ENCODE measurements at regions not wholly inside any gene's neighbourhood (a gene's known extent, or its start where the extent isn't known, plus 50 kb on each side); places are given as distances from the start of the nearest gene placed in this dataset.

DNA sequence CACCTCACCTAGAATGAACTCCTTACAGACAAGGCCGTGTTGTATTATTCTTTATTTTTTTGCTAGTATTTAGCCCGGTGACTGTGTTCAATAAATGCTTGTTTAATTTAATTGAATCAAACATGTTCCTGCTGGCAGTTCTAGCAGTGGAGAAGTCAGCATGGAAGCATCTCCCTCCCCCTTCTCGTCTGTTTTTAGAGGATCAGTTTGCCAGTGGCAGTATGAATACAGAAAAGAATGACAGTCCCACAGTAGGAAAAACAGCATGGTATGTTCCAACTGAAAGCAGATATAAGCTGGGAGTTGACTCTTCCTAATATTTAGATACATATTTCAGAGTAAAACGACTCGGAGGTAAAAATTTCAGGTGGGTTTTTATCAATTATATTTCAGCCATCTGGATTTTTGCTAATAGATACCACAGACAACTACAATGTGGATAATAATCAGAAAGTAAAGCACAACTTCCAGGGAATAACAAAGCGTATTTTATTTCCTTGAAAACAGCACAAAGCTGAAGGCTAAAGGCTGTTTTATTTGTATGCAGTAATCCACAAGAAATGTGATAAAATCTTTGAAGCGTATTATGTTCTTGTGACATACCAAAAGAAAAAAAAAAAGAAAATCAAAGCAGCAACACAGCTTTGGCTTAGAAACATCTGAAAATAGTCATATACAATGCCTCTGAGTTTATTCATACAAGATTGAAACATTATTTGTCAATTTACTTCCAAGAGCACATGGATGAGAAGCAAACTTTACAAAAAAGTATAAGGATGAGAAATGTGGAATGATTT lies 244.5 kb upstream of the KCNMB2 start:
- DNase-seq (ENCODE audit: low spot score in 2 of 2): no peak
- Histone ChIP-seq H3K27ac (peak overlapping the region in 1 of 2 donors; percentile 1), H3K4me3 (no peak overlapping the region), H3K9me3 (no peaks in the 10 kb centered on the region), H3K36me3 (no peaks in the 10 kb centered on the region), H3K4me1 (no peaks in the 10 kb centered on the region), H3K27me3 (no peaks in the 10 kb centered on the region)
- TF ChIP-seq POLR2AphosphoS5 (IDR thresholded peaks at IDR 0.05) (no peak), CTCF (IDR thresholded peaks at IDR 0.05) (no peak), POLR2A (IDR thresholded peaks at IDR 0.05) (no peak)
- intact Hi-C loops (cut with DNase I; ENCODE audit: low total_unique reads): no loop called here

DNA sequence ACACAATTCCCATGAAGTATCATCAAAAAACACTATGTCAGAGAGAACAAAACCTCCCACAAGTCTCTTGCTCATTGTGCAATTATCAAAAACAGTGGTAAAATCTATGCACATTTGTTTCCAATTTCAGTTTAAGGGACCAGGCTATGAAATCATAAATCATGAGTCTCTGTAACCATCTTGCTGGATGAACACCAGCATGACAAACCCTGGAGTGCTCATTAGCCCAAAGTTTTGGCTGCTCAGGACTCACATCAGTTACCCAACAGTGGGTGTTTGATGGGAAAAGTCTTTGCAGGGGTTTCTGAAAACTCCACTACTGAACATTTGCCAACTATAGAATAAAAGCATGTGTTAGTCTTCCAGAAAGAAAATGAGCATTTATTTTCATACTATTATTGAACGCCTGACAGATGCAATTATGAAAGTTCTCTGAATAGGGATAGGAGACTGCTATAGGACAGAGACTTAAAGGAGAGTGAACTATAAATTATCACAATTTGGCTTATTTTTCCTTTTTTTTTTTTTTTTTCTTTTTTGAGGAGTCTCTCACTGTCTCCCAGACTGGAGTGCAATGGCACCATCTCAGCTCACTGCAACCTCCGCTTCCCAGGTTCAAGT lies 240.8 kb upstream of the KCNMB2 start:
- no peaks in the 10 kb centered on the region for H3K9me3 ChIP-seq
- H3K4me1 ChIP-seq: no peaks in the 10 kb centered on the region
- no peak overlapping the region for H3K4me3 ChIP-seq
- TF ChIP-seq POLR2A (IDR thresholded peaks at IDR 0.05): no peak
- no peak for TF ChIP-seq CTCF (IDR thresholded peaks at IDR 0.05)
- TF ChIP-seq POLR2AphosphoS5 (IDR thresholded peaks at IDR 0.05): no peak
- H3K27ac ChIP-seq: no peak overlapping the region
- H3K27me3 ChIP-seq: no peaks in the 10 kb centered on the region
- H3K36me3 ChIP-seq: no peaks in the 10 kb centered on the region
- DNase-seq (ENCODE audit: low spot score in 2 of 2): no peak
- intact Hi-C loops (cut with DNase I; ENCODE audit: low total_unique reads): no loop called here

DNA sequence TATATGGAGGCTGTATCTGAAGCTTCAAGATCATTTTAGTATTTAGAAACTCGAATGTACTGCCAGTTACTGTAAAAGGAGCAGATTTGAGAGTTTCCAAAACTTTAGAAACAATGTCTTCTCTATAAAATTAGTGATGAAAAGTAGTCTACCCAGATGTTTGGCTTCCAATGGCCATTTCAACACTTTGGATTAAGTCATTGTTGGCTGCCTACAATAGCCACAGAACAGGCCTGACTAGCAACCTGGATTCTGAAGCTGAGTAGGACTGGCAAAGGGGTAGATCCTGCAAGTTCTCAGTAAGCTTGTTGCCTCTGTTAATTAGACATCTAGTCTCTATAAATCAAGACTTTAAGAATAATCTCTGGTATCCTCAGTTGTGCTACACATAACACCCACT lies 239.0 kb upstream of the KCNMB2 start:
- no peak overlapping the region for H3K4me3 ChIP-seq
- no peaks in the 10 kb centered on the region for H3K27me3 ChIP-seq
- H3K9me3 ChIP-seq: no peaks in the 10 kb centered on the region
- DNase-seq (ENCODE audit: low spot score in 2 of 2): no peak
- TF ChIP-seq POLR2AphosphoS5 (IDR thresholded peaks at IDR 0.05): no peak
- no peak for TF ChIP-seq CTCF (IDR thresholded peaks at IDR 0.05)
- no peak for TF ChIP-seq POLR2A (IDR thresholded peaks at IDR 0.05)
- intact Hi-C loops (cut with DNase I; ENCODE audit: low total_unique reads): no loop called here
- H3K4me1 ChIP-seq: no peaks in the 10 kb centered on the region
- H3K27ac ChIP-seq: no peak overlapping the region
- H3K36me3 ChIP-seq: no peaks in the 10 kb centered on the region

DNA sequence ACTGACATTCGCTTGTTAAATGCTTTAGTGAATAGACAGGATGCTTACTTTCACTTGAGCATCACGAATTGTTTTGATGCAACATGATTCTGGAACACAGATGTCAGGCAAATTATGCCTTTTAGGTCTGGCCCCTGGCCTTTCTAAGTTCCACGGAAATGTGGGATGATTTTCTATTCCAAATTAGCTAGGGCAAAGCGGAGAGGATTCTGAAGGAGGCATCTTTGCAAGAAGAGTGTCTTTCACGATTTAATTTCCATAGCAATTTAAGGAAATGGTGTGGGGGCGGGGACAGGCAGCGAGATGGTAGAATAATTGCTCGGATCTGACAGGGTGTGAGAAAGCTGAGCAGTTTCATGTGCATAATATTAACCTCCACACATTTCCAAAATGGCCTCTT lies 238.5 kb upstream of the KCNMB2 start:
- no peaks in the 10 kb centered on the region for H3K36me3 ChIP-seq
- no peak overlapping the region for H3K4me3 ChIP-seq
- intact Hi-C loops (cut with DNase I; ENCODE audit: low total_unique reads): no loop called here
- no peaks in the 10 kb centered on the region for H3K4me1 ChIP-seq
- H3K27ac ChIP-seq: no peak overlapping the region
- H3K9me3 ChIP-seq: no peaks in the 10 kb centered on the region
- no peak for TF ChIP-seq POLR2A (IDR thresholded peaks at IDR 0.05)
- TF ChIP-seq CTCF (IDR thresholded peaks at IDR 0.05): no peak
- TF ChIP-seq POLR2AphosphoS5 (IDR thresholded peaks at IDR 0.05): no peak
- no peak for DNase-seq (ENCODE audit: low spot score in 2 of 2)
- no peaks in the 10 kb centered on the region for H3K27me3 ChIP-seq

DNA sequence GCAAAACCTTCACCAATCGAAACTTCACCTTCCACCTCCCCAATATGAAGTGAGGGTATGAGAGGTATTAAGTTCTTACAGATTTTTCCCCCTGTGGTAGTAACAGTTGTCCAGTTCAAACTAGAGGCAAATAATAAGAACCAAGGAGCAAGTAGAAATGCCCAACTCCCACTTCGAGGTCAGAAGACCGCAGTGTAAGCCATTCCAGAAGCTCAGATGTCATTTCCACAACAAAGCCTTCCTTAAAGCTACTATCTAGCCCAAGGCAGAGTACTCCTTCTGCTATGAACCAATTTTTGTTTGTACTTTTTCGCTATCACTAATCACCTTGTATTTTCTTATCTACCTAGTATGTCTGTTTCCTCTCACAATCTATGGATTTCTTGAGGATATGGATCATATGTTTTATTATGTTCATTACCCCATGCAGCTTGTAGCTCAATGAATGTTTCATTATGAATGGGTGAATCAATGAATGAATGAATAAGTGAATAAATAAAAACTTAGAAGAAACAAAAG lies 235.7 kb upstream of the KCNMB2 start:
- no peak overlapping the region for H3K27ac ChIP-seq
- H3K4me3 ChIP-seq: no peak overlapping the region
- intact Hi-C loops (cut with DNase I; ENCODE audit: low total_unique reads): no loop called here
- no peaks in the 10 kb centered on the region for H3K9me3 ChIP-seq
- no peaks in the 10 kb centered on the region for H3K36me3 ChIP-seq
- no peak for DNase-seq (ENCODE audit: low spot score in 2 of 2)
- H3K27me3 ChIP-seq: no peaks in the 10 kb centered on the region
- no peak for TF ChIP-seq POLR2A (IDR thresholded peaks at IDR 0.05)
- no peak for TF ChIP-seq POLR2AphosphoS5 (IDR thresholded peaks at IDR 0.05)
- no peak for TF ChIP-seq CTCF (IDR thresholded peaks at IDR 0.05)
- H3K4me1 ChIP-seq: no peaks in the 10 kb centered on the region

Data from breast epithelium (tissue), 4 donors.